ENCODE measurements at regions not wholly inside any gene's neighbourhood (a gene's known extent, or its start where the extent isn't known, plus 50 kb on each side); places are given as distances from the start of the nearest gene placed in this dataset.

- DNase-seq = no peak
- Histone ChIP-seq H3K9me3 (no peaks in the 10 kb centered on the region), H3K4me1 (ENCODE audit: low read depth) (no peaks in the 10 kb centered on the region), H3K4me3 (no peak overlapping the region), H3K36me3 (ENCODE audit: low read depth) (no peaks in the 10 kb centered on the region)
- TF ChIP-seq, protein P1, sequence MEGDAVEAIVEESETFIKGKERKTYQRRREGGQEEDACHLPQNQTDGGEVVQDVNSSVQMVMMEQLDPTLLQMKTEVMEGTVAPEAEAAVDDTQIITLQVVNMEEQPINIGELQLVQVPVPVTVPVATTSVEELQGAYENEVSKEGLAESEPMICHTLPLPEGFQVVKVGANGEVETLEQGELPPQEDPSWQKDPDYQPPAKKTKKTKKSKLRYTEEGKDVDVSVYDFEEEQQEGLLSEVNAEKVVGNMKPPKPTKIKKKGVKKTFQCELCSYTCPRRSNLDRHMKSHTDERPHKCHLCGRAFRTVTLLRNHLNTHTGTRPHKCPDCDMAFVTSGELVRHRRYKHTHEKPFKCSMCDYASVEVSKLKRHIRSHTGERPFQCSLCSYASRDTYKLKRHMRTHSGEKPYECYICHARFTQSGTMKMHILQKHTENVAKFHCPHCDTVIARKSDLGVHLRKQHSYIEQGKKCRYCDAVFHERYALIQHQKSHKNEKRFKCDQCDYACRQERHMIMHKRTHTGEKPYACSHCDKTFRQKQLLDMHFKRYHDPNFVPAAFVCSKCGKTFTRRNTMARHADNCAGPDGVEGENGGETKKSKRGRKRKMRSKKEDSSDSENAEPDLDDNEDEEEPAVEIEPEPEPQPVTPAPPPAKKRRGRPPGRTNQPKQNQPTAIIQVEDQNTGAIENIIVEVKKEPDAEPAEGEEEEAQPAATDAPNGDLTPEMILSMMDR (IDR thresholded peaks at IDR 0.05) = no peak
- intact Hi-C loops (cut with DNase I, micrococcal nuclease) = no loop called here
- no peak for ATAC-seq
These were observed 213.7 kb downstream of the TMEM38B start for GRCh38 chr9:105908069-105908468.

- Histone ChIP-seq H3K4me1 (ENCODE audit: low read depth) (no peaks in the 10 kb centered on the region), H3K4me3 (no peak overlapping the region), H3K36me3 (ENCODE audit: low read depth) (no peaks in the 10 kb centered on the region), H3K9me3 (no peaks in the 10 kb centered on the region)
- intact Hi-C loops (cut with DNase I, micrococcal nuclease) = no loop called here
- TF ChIP-seq, protein P1 (IDR thresholded peaks at IDR 0.05) = no peak
- ATAC-seq = no peak
- DNase-seq = no peak
These were observed 217.0 kb downstream of the TMEM38B start for GRCh38 chr9:105911104-105911911.

DNA sequence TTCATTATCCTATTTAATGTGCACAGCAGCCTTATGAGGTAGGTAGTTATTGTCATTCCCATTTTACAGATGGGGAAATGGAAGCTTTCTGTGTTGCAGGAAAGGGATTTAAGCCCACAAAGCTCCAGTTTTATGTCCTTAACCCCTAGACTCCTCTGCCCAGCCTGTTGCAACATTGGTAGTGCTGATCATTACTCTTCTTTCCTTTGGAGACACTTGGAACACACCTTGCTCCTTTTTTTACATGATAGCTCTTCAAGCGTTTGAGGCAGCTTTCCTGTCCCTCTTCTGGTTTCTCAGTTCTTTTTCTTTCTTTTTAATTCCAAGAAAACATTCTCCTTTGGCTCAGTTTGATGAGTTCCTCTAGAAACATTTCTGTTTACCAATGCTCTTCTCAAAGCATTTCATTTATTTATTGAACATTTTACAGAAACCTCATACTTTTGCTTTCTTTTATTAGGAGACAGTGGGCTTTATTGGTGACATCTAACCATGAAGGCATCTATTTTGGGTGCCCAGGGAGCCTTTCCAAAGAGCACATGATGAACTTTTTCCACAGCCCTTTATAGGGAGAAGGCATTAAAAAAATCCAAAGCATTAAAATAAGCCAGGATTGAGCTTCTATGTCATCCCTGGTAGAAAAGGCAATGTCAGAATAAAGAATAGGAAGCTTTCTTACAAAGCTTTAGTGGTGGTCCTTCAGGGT is 218.0 kb downstream of the TMEM38B start:
- no peaks in the 10 kb centered on the region for H3K4me1 ChIP-seq (ENCODE audit: low read depth)
- intact Hi-C loops (cut with DNase I, micrococcal nuclease) = no loop called here
- H3K36me3 ChIP-seq (ENCODE audit: low read depth) = no peaks in the 10 kb centered on the region
- no peak for ATAC-seq
- no peak for DNase-seq
- no peak overlapping the region for H3K4me3 ChIP-seq
- H3K9me3 ChIP-seq = no peaks in the 10 kb centered on the region
- TF ChIP-seq, protein P1 (IDR thresholded peaks at IDR 0.05) = no peak

- H3K4me1 ChIP-seq (ENCODE audit: low read depth) = no peaks in the 10 kb centered on the region
- no peak overlapping the region for H3K4me3 ChIP-seq
- TF ChIP-seq, protein P1 (IDR thresholded peaks at IDR 0.05) = no peak
- no peak for ATAC-seq
- H3K36me3 ChIP-seq (ENCODE audit: low read depth) = no peaks in the 10 kb centered on the region
- DNase-seq = no peak
- H3K9me3 ChIP-seq = no peaks in the 10 kb centered on the region
- intact Hi-C loops (cut with DNase I, micrococcal nuclease) = no loop called here
These were observed 218.6 kb downstream of the TMEM38B start for GRCh38 chr9:105912863-105913516.

DNA sequence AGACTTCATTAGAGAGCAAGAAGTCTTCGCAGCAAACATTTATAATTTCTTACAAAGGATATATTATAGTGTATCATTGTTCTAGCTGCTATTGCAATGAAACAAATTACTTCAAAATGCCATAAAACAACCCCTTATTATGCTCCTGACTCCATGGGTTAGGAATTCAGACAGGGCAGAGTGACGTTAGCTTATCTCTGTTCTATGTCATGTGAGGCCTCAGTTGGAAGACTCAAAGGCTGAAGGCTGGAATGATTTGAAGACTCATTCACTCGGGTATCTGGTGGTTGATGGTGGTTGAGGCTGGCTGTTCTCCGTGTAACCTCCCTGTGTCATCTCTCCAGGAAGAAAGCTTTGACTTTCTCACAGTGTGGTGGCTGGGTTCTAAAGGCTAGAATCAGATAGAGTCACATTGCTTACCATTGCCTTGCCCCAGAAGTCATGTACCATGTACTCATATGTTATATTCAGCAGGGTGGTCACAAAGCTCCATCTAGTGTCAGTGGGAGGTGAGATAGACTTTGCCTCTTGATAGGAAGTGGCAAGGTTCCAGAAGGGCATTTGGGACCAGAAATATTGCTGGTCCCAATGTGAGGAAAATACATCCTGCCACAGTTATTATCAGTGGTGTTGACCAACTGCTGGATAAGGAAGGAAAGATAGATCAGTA is 226.9 kb downstream of the TMEM38B start:
- Histone ChIP-seq H3K4me3 (no peak overlapping the region), H3K9me3 (no peaks in the 10 kb centered on the region), H3K4me1 (ENCODE audit: low read depth) (no peaks in the 10 kb centered on the region), H3K36me3 (ENCODE audit: low read depth) (no peaks in the 10 kb centered on the region)
- ATAC-seq (no peak), DNase-seq (no peak)
- intact Hi-C loops (cut with DNase I, micrococcal nuclease) = no loop called here
- TF ChIP-seq, protein P1 (IDR thresholded peaks at IDR 0.05) = no peak
